Hepatocyte (in vitro differentiated cells): ENCODE measurements at regions not wholly inside any gene's neighbourhood (a gene's known extent, or its start where the extent isn't known, plus 50 kb on each side); places are given as distances from the start of the nearest gene placed in this dataset.

Source experiments
- DNase-seq: peaks from one replicate; pipeline ENCODE4 v3.0.0-alpha.2; 2016; ENCODE audit warnings: low spot score
- H2AFZ ChIP-seq: fragments of 200-600 bp; sonication (generic); 2 replicates; pipeline ENCODE4 v1.6.0; 2016; ENCODE audit warnings: antibody characterized with exemption, mild to moderate bottlenecking
- H3K27ac ChIP-seq: fragments of 200-600 bp; sonication (generic); 2 replicates; pipeline ENCODE4 v1.5.1; 2016; ENCODE audit warnings: mild to moderate bottlenecking
- H3K27me3 ChIP-seq: fragments of 200-600 bp; sonication (generic); 2 replicates; pipeline ENCODE4 v1.6.1; 2016
- H3K36me3 ChIP-seq: fragments of 200-600 bp; sonication (generic); replicated peaks from 2 replicates; pipeline ENCODE4 v1.5.1; 2016; ENCODE audit warnings: low read depth; ENCODE audit not compliant: insufficient read depth
- H3K4me1 ChIP-seq: fragments of 200-600 bp; sonication (generic); 2 replicates; pipeline ENCODE4 v1.5.1; 2016; ENCODE audit warnings: mild to moderate bottlenecking, moderate library complexity; ENCODE audit not compliant: insufficient read depth
- H3K4me2 ChIP-seq: fragments of 200-600 bp; sonication (generic); 2 replicates; pipeline ENCODE4 v1.6.0; 2016
- H3K4me3 ChIP-seq: fragments of 200-600 bp; sonication (generic); 2 replicates; pipeline ENCODE4 v1.5.1; 2016; ENCODE audit warnings: mild to moderate bottlenecking
- H3K79me2 ChIP-seq: fragments of 200-600 bp; sonication (generic); 2 replicates; pipeline ENCODE4 v1.6.0; 2017; ENCODE audit warnings: mild to moderate bottlenecking
- H3K9me2 ChIP-seq: fragments of 200-600 bp; sonication (generic); replicated peaks from 2 replicates; pipeline ENCODE4 v1.6.0; 2017; ENCODE audit warnings: mild to moderate bottlenecking; ENCODE audit not compliant: insufficient read depth
- H3K9me3 ChIP-seq: fragments of 200-600 bp; sonication (generic); 2 replicates; pipeline ENCODE4 v1.5.1; 2016; ENCODE audit warnings: low read depth, mild to moderate bottlenecking
- H4K20me1 ChIP-seq: fragments of 200-600 bp; sonication (generic); 2 replicates; pipeline ENCODE4 v1.6.0; 2016; ENCODE audit warnings: mild to moderate bottlenecking; ENCODE audit not compliant: insufficient read depth, poor library complexity, severe bottlenecking
- EZH2 ChIP-seq: fragments of 200-600 bp; sonication (generic); IDR thresholded peaks from 2 replicates; pipeline ENCODE4 v1.6.1; 2016; ENCODE audit warnings: antibody characterized with exemption, mild to moderate bottlenecking, borderline replicate concordance
- EZH2phosphoT487 ChIP-seq: fragments of 200-600 bp; sonication (generic); IDR thresholded peaks from one replicate; pipeline ENCODE4 v1.6.1; 2018; ENCODE audit warnings: antibody characterized with exemption, mild to moderate bottlenecking, low read depth, moderate library complexity; ENCODE audit not compliant: unreplicated experiment, severe bottlenecking
- WGBS: methylation state at CpG from one replicate; pipeline ENCODE4 v1.1.6; 2016; ENCODE audit warnings: low lambda C conversion rate; ENCODE audit errors: missing lambda C conversion rate; 5-methylcytosine and 5-hydroxymethylcytosine counted together
- TF ChIP-seq, protein P1 (sequence below): fragments of 200-600 bp; sonication (generic); IDR thresholded peaks from 2 replicates; pipeline ENCODE4 v1.5.1; 2016; ENCODE audit warnings: antibody characterized with exemption, mild to moderate bottlenecking; ENCODE audit not compliant: poor library complexity

DNA sequence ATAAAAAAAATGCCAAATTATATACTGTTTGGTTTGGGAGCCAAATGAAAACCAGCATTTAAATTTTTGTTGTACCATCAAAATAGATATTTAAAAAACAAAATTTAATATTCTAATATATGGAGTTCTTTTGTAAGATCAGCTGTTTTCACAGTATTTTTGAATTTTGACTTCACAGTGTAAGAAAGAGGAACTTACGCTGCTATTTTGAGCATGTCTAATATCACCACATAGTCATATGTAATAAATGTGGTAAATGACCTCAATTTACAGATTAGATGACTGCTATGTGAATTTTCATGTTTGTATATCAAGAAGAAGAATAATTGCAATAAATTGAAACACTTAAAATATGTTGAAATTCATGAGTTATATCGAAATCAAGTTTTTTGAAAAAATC is 189.6 kb downstream of the ARRDC4 start:
- Histone ChIP-seq H4K20me1 (no peaks in the 10 kb centered on the region), H3K9me2 (no peaks in the 10 kb centered on the region), H3K36me3 (no peaks in the 10 kb centered on the region), H3K9me3 (no peaks in the 10 kb centered on the region), H2AFZ (no peak overlapping the region), H3K4me3 (no peak overlapping the region), H3K4me2 (no peak overlapping the region), H3K79me2 (no peaks in the 10 kb centered on the region), H3K27ac (no peak overlapping the region), H3K27me3 (peaks cover 4% of the 10 kb centered on the region), H3K4me1 (no peaks in the 10 kb centered on the region)
- TF ChIP-seq, protein P1, sequence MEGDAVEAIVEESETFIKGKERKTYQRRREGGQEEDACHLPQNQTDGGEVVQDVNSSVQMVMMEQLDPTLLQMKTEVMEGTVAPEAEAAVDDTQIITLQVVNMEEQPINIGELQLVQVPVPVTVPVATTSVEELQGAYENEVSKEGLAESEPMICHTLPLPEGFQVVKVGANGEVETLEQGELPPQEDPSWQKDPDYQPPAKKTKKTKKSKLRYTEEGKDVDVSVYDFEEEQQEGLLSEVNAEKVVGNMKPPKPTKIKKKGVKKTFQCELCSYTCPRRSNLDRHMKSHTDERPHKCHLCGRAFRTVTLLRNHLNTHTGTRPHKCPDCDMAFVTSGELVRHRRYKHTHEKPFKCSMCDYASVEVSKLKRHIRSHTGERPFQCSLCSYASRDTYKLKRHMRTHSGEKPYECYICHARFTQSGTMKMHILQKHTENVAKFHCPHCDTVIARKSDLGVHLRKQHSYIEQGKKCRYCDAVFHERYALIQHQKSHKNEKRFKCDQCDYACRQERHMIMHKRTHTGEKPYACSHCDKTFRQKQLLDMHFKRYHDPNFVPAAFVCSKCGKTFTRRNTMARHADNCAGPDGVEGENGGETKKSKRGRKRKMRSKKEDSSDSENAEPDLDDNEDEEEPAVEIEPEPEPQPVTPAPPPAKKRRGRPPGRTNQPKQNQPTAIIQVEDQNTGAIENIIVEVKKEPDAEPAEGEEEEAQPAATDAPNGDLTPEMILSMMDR = no peak
- TF ChIP-seq EZH2 (no peak), EZH2phosphoT487 (no peak)
- 91% methylated on average over 2 of the region's 2 CpGs for WGBS
- DNase-seq = no peak

DNA sequence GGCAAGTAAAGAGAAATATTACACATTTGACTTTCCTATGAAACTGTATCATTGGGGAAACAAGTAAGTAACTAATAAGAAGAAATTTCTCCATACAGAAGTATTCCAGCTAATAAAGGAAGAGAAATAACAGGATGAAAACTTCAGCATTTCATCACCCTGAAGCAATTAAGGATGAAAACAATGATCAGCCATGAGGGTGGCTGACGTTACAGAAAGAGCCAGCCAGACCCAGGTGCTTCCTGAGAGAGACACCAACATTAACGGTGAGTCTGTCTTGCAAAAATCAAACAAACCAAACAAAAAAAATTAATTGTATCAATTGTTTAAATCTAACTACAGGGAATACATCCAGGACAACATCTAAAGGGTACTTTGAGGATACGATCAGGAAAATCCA is 190.0 kb downstream of the ARRDC4 start:
- no peaks in the 10 kb centered on the region for H3K79me2 ChIP-seq
- H3K4me2 ChIP-seq = no peak overlapping the region
- no peaks in the 10 kb centered on the region for H3K4me1 ChIP-seq
- H3K9me2 ChIP-seq = no peaks in the 10 kb centered on the region
- TF ChIP-seq, protein P1 = no peak
- no peak for TF ChIP-seq EZH2phosphoT487
- no peak for TF ChIP-seq EZH2
- H3K4me3 ChIP-seq = no peak overlapping the region
- no peak overlapping the region for H2AFZ ChIP-seq
- no peak for DNase-seq
- no peaks in the 10 kb centered on the region for H3K36me3 ChIP-seq
- H4K20me1 ChIP-seq = no peaks in the 10 kb centered on the region
- H3K27ac ChIP-seq = no peak overlapping the region
- no peaks in the 10 kb centered on the region for H3K9me3 ChIP-seq
- 69% methylated on average over 3 of the region's 3 CpGs for WGBS
- peaks cover 4% of the 10 kb centered on the region for H3K27me3 ChIP-seq

DNA sequence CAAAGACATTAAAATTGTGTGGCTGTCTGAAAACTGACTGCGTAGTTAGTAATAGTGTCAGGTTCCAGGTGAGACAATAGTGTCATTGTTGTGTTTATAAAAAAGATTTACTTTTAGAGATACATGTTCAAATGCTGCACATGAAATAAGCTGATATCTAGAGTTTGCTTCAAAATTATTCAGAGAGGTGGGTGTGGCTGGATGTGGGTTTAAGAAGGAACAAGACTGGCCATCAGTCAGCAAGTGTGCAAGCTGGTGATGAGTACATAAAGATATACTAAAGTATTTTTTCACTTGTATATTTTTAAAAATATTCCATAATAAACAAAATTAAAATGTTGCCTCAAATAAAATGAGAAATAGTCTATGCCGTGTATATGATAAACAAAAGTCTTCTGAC is 190.6 kb downstream of the ARRDC4 start:
- TF ChIP-seq, protein P1 = no peak
- no peak for TF ChIP-seq EZH2phosphoT487
- TF ChIP-seq EZH2 = no peak
- H3K4me3 ChIP-seq = no peak overlapping the region
- no peaks in the 10 kb centered on the region for H3K79me2 ChIP-seq
- 85% methylated on average over 2 of the region's 2 CpGs for WGBS
- no peaks in the 10 kb centered on the region for H3K4me1 ChIP-seq
- H4K20me1 ChIP-seq = no peaks in the 10 kb centered on the region
- H3K27ac ChIP-seq = no peak overlapping the region
- peaks cover 8% of the 10 kb centered on the region for H3K27me3 ChIP-seq
- DNase-seq = no peak
- H3K9me2 ChIP-seq = no peaks in the 10 kb centered on the region
- no peaks in the 10 kb centered on the region for H3K9me3 ChIP-seq
- no peaks in the 10 kb centered on the region for H3K36me3 ChIP-seq
- no peak overlapping the region for H3K4me2 ChIP-seq
- H2AFZ ChIP-seq = no peak overlapping the region

DNA sequence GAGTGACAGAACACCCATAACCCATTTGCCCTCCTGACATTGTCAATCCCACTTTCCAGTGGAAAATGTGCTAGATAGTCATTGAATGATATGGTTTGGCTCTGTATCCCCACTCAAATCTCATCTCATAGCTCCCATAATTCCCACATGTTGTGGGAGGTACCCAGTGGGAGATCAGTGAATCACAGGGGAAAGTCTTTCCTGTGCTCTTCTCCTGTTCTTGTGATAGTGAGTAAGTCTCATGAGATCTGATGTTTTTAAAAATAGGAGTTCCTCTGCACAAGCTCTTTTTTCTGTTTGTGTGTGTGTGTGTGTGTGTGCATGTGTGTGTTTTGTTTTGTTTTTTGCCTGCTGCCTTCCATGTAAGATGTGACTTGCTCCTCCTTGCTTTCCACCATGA is 191.7 kb downstream of the ARRDC4 start:
- Histone ChIP-seq H3K79me2 (no peaks in the 10 kb centered on the region), H3K4me3 (no peak overlapping the region), H3K27ac (no peak overlapping the region), H3K36me3 (no peaks in the 10 kb centered on the region), H3K27me3 (peaks cover 8% of the 10 kb centered on the region), H3K9me3 (no peaks in the 10 kb centered on the region), H4K20me1 (no peaks in the 10 kb centered on the region), H3K9me2 (no peaks in the 10 kb centered on the region), H2AFZ (no peak overlapping the region), H3K4me2 (no peak overlapping the region), H3K4me1 (no peaks in the 10 kb centered on the region)
- TF ChIP-seq EZH2phosphoT487 = no peak
- TF ChIP-seq, protein P1 = no peak
- TF ChIP-seq EZH2 = no peak
- DNase-seq = no peak
